WTC11 (cell line): ENCODE measurements at regions not wholly inside any gene's neighbourhood (a gene's known extent, or its start where the extent isn't known, plus 50 kb on each side); places are given as distances from the start of the nearest gene placed in this dataset.

Experiments used
- CREM ChIP-seq: sonication (generic); formaldehyde crosslinking; IDR thresholded peaks from 2 replicates; pipeline ENCODE4 v1.8.1; 2022; ENCODE audit warnings: mild to moderate bottlenecking, missing genetic modification reagents, moderate library complexity
- ELF4 ChIP-seq: sonication (generic); formaldehyde crosslinking; IDR thresholded peaks from 2 replicates; pipeline ENCODE4 v1.8.1; 2022; ENCODE audit warnings: low read depth, mild to moderate bottlenecking, moderate library complexity, missing genetic modification reagents
- EMX1 ChIP-seq: fragments of 250-450 bp; sonication (Bioruptor Pico); IDR thresholded peaks from 2 replicates; pipeline ENCODE4 v1.8.0; 2021; ENCODE audit warnings: mild to moderate bottlenecking
- NFE2L1 ChIP-seq: sonication (generic); formaldehyde crosslinking; IDR thresholded peaks from 2 replicates; pipeline ENCODE4 v1.8.1; 2023; ENCODE audit warnings: missing genetic modification reagents
- NR3C1 ChIP-seq: sonication (generic); formaldehyde crosslinking; conservative IDR thresholded peaks from 2 replicates; pipeline ENCODE4 v1.8.1; 2023; ENCODE audit warnings: low read depth, mild to moderate bottlenecking, missing genetic modification reagents
- TEAD4 ChIP-seq: sonication (generic); formaldehyde crosslinking; IDR thresholded peaks from 2 replicates; pipeline ENCODE4 v1.8.0; 2022; ENCODE audit warnings: mild to moderate bottlenecking, missing genetic modification reagents
- ZNF263 ChIP-seq: sonication (generic); formaldehyde crosslinking; IDR thresholded peaks from 2 replicates; pipeline ENCODE4 v1.8.1; 2022; ENCODE audit warnings: low read depth, mild to moderate bottlenecking, moderate library complexity, missing genetic modification reagents
- ZNF423 ChIP-seq: fragments of 250-450 bp; sonication (Bioruptor Pico); IDR thresholded peaks from 2 replicates; pipeline ENCODE4 v2.1.2; 2022; ENCODE audit warnings: mild to moderate bottlenecking, moderate library complexity
- TF ChIP-seq, protein P1 (sequence below): sonication (generic); formaldehyde crosslinking; IDR thresholded peaks from 2 replicates; pipeline ENCODE4 v1.8.1; 2023; ENCODE audit warnings: mild to moderate bottlenecking, missing genetic modification reagents
- TF ChIP-seq, protein P2 (sequence below): sonication (generic); formaldehyde crosslinking; IDR thresholded peaks from 2 replicates; pipeline ENCODE4 v1.8.0; 2022; ENCODE audit warnings: mild to moderate bottlenecking, missing genetic modification reagents
- TF ChIP-seq, protein P3 (sequence below): sonication (generic); formaldehyde crosslinking; IDR thresholded peaks from 2 replicates; pipeline ENCODE4 v1.8.1; 2022; ENCODE audit warnings: missing genetic modification reagents, borderline replicate concordance
- TF ChIP-seq, protein P4 (sequence below): fragments of 200-600 bp; IDR thresholded peaks from 2 replicates; pipeline ENCODE4 v1.8.0; 2022; ENCODE audit warnings: antibody characterized with exemption

DNA sequence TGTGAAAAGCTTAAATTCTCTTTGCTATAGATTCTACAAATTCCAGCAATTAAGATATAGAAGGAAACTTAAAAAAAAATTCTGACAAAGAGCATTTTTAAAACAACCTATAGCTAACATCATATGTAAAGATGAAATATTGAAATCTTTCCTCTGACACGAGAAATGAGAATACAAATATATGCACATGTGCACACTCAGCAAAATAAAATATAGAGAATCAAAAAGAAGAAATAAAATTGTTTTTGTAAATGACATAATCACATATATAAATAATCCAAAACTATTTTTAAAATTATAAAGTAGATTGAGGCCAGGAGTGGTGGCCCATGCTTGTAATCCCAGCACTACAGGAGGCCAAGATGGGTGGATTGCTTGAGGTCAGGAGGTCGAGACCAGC lies 265.1 kb downstream of the IRX2 start:
- no peak for TF ChIP-seq ELF4
- TF ChIP-seq CREM = no peak
- no peak for TF ChIP-seq EMX1 (CRISPR knock-in tag)
- TF ChIP-seq, protein P1, sequence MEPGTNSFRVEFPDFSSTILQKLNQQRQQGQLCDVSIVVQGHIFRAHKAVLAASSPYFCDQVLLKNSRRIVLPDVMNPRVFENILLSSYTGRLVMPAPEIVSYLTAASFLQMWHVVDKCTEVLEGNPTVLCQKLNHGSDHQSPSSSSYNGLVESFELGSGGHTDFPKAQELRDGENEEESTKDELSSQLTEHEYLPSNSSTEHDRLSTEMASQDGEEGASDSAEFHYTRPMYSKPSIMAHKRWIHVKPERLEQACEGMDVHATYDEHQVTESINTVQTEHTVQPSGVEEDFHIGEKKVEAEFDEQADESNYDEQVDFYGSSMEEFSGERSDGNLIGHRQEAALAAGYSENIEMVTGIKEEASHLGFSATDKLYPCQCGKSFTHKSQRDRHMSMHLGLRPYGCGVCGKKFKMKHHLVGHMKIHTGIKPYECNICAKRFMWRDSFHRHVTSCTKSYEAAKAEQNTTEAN (CRISPR knock-in tag) = no peak
- TF ChIP-seq, protein P2, sequence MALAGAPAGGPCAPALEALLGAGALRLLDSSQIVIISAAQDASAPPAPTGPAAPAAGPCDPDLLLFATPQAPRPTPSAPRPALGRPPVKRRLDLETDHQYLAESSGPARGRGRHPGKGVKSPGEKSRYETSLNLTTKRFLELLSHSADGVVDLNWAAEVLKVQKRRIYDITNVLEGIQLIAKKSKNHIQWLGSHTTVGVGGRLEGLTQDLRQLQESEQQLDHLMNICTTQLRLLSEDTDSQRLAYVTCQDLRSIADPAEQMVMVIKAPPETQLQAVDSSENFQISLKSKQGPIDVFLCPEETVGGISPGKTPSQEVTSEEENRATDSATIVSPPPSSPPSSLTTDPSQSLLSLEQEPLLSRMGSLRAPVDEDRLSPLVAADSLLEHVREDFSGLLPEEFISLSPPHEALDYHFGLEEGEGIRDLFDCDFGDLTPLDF (CRISPR knock-in tag) = no peak
- TF ChIP-seq, protein P3, sequence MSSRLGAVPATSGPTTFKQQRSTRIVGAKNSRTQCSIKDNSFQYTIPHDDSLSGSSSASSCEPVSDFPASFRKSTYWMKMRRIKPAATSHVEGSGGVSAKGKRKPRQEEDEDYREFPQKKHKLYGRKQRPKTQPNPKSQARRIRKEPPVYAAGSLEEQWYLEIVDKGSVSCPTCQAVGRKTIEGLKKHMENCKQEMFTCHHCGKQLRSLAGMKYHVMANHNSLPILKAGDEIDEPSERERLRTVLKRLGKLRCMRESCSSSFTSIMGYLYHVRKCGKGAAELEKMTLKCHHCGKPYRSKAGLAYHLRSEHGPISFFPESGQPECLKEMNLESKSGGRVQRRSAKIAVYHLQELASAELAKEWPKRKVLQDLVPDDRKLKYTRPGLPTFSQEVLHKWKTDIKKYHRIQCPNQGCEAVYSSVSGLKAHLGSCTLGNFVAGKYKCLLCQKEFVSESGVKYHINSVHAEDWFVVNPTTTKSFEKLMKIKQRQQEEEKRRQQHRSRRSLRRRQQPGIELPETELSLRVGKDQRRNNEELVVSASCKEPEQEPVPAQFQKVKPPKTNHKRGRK (CRISPR knock-in tag) = no peak
- no peak for TF ChIP-seq ZNF263 (CRISPR knock-in tag)
- TF ChIP-seq NFE2L1 = no peak
- TF ChIP-seq, protein P4, sequence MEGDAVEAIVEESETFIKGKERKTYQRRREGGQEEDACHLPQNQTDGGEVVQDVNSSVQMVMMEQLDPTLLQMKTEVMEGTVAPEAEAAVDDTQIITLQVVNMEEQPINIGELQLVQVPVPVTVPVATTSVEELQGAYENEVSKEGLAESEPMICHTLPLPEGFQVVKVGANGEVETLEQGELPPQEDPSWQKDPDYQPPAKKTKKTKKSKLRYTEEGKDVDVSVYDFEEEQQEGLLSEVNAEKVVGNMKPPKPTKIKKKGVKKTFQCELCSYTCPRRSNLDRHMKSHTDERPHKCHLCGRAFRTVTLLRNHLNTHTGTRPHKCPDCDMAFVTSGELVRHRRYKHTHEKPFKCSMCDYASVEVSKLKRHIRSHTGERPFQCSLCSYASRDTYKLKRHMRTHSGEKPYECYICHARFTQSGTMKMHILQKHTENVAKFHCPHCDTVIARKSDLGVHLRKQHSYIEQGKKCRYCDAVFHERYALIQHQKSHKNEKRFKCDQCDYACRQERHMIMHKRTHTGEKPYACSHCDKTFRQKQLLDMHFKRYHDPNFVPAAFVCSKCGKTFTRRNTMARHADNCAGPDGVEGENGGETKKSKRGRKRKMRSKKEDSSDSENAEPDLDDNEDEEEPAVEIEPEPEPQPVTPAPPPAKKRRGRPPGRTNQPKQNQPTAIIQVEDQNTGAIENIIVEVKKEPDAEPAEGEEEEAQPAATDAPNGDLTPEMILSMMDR = no peak
- TF ChIP-seq TEAD4 (CRISPR knock-in tag) = no peak
- no peak for TF ChIP-seq NR3C1
- TF ChIP-seq ZNF423 = no peak
